Hematopoietic multipotent progenitor cell treated with erythropoietin and hydrocortisone succinate and interleukin-3 and kit ligand, for 17 days (in vitro differentiated cells): ENCODE measurements at regions not wholly inside any gene's neighbourhood (a gene's known extent, or its start where the extent isn't known, plus 50 kb on each side); places are given as distances from the start of the nearest gene placed in this dataset.
"Not testable (repeated sequence)": the region's sequence is repeated elsewhere in the genome, so short reads cannot be mapped to it uniquely, and the experiment has no call there.

Experiments used
- DNase-seq: peaks from one replicate; pipeline ENCODE4 v3.0.0-alpha.2; 2015; ENCODE audit warnings: low spot score

- not testable (repeated sequence) for DNase-seq
Measured at GRCh38 chr3:14272959-14273560, 94.4 kb downstream of the LSM3 start.

DNA sequence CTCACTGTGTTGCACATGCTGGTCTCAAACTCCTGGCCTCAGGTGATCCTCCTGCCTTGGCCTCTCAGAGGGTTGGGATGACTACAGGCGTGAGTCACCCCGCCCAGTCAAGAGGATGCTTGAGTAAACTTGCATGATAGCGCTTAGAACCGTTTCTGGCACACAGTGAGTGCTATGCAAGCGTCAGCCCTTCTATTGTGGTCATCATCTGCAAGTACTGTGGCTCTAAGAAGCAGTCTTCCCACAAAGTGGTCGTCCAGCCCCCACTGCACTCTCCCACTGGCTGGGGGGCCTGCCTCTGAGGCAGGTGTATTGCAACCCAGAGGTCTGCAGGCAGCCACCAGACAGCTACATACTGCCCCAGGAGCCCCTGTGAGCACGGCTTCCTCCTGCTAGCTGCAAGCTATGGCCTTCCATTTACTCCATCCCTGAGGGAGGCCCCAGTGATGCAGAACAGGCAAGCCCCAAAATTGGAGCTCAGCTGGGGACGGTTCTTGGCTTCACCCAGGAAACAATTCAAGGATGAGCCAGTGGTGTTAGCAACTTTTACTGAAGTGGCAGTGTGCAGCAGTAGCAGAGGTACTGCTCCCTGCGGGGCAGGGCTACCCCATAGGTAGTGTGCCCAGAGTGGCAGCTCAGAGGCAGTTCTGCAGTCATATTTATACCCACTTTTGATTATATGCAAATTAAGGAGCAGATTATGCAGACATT, 95.4 kb downstream of the LSM3 start:
- no peak for DNase-seq

DNA sequence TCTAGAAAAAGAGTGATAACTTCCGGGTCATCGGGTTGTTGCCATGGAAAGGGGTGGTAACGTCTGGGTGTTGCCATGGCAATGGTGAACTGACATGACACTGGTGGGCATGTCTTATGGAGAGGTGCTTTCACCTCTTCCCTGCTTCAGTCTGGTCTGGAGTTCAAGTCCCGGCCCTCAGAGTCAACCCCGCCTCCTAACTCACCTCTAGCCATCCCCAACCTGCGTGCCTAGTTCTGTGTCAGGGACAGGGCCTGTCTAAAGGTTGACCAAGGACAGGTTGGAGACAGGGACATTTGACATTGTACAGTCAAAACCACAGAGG, 96.0 kb downstream of the LSM3 start:
- DNase-seq: no peak

GRCh38 chr3:14274999-14275961, 96.7 kb downstream of the LSM3 start:
- DNase-seq: no peak

DNA sequence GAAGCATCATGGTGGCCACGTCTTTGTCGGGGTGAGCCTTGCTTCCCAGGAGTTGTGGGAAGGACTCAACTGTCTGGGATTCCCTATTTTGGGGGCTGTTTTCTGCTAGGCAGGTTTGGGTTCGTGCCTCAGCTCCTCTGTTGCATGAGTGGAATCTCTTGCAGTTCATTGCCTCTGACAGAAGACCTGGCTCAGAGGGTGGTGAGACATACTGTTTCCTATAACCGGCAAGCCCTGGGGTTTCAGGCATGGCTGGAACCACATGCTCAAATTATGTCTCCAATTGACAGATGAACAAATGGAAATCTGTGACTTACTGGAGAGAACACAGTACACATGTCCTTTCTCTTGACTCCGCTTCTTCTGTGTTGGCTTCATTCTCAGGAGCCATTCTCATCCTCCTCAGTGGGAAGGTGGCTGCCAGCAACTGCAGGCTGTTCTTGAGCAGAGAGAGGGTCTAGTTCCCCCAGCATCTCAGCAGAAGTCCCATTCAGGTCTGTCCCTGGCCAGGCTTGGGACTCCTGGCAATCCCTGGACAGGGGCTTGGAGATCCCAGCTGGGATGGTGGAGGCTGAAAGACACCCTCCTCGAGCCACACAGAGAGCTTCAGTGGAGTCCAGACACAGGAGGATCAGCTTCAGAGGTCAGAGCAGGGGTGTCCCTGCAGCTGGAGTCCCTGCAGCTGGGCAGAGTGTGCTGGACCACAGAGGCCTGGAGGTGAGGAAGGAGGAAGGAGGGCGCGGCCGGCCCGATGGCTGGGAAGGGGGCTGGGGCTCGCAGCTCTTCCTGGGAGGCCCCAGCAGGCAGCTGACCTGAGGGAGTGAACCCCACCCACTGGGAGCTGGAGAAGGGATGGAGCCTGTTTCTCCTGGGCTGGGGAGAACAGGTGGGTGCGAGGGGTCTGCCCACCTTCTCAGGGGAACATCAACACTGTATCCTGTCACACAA, 97.6 kb downstream of the LSM3 start:
- DNase-seq: no peak

DNA sequence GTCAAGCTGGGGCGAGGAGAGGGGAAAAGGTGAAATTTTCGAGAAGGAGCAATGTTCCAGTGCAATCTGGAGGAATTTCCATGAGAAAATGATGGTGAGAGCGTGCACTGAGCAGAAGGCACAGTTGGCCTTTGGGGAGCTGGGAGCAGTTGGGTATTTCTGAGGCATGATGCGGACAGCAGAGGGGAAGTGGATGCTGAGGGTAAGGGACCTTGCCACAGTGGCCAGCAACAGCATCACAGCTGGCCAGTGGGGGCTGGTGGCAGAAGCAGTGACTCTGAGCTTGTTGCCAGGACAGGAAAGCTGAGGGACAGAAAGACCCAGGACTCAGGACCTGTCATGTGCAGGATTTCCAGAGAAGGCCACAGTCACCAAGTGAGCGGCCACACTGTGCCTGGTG, 98.9 kb downstream of the LSM3 start:
- DNase-seq: no peak

GRCh38 chr3:14278265-14278798, 99.7 kb downstream of the LSM3 start:
- DNase-seq: no peak

- DNase-seq: no peak
Measured at GRCh38 chr3:14278799-14279625, 100.4 kb downstream of the LSM3 start.

- no peak for DNase-seq
Measured at GRCh38 chr3:14279626-14280061, 101.0 kb downstream of the LSM3 start.

GRCh38 chr3:14280326-14280725, 101.7 kb downstream of the LSM3 start:
- no peak for DNase-seq

GRCh38 chr3:14281053-14281452, 102.4 kb downstream of the LSM3 start:
- DNase-seq: no peak

GRCh38 chr3:14282001-14282705, 103.5 kb downstream of the LSM3 start:
- DNase-seq: no peak

DNA sequence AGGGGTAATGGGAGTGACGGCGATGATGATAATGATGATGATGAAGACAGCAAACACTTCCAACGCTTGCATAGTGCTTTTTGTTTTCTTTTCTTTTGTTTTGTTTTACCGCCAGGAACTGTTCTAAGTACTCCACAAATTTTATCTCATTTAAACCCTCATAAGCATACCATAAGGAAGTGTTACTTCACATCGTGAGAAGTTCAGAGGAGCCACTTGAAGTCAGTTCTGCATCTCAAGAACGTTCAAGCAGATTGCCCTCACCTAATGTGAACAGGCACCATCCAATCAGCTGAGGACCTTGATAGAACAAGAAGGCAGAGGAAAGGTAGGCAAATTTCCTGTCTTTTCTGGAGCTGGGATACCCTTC, 104.1 kb downstream of the LSM3 start:
- DNase-seq: no peak

GRCh38 chr3:14283092-14283812, 104.6 kb downstream of the LSM3 start:
- no peak for DNase-seq

DNA sequence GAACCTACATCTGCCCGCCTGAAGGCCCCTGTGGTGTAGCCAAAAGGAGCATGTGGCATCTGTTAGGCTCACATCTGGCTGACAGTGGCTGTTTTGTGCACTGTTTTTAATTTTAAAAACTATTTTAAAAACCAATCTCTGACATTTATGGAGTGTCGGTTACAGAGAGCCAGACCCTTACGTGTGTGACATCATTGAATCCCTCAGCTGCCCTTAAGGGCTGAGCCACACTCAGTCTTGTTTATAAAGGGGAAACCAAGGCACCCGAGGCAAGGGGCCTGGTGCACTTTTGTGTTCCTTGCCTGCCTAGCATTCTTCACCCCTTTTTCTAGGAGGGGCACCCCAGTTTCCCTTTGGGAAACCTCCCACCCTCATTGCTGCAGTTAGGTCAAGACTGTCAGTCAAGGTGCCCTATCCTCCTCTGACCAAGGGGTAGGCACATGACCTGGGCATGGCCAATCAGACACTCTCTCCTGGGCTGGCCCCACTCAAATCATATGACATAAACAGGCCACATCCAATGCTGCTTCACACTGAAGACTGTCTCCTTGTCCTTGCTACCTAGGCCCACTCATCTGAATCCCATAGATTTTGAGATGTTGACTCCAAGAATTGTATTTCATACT, 105.3 kb downstream of the LSM3 start:
- no peak for DNase-seq

- no peak for DNase-seq
Measured at GRCh38 chr3:14284694-14285547, 106.3 kb downstream of the LSM3 start.

- no peak for DNase-seq
Measured at GRCh38 chr3:14285548-14285925, 106.9 kb downstream of the LSM3 start.
